Vagina (tissue), 2 donors: ENCODE measurements at regions not wholly inside any gene's neighbourhood (a gene's known extent, or its start where the extent isn't known, plus 50 kb on each side); places are given as distances from the start of the nearest gene placed in this dataset.

Experiments
- POLR2A ChIP-seq, 2 donors: fragments of 450-650 bp; IDR thresholded peaks; one replicate each; pipeline ENCODE4 v1.6.1; 2017; ENCODE audit warnings: antibody characterized with exemption in 2 of 2, mild to moderate bottlenecking in 2 of 2, moderate library complexity in 2 of 2
- TF ChIP-seq, protein P1 (sequence below), 3 experiments: fragments of 450-650 bp in 2 of 3; fragments of 200-600 bp in 1 of 3; sonication (generic) in 1 of 3; IDR thresholded peaks; one replicate each; pipeline ENCODE4 v1.5.1; 2017 to 2019; ENCODE audit warnings: antibody characterized with exemption in 3 of 3, mild to moderate bottlenecking in 2 of 3, moderate library complexity in 2 of 3

DNA sequence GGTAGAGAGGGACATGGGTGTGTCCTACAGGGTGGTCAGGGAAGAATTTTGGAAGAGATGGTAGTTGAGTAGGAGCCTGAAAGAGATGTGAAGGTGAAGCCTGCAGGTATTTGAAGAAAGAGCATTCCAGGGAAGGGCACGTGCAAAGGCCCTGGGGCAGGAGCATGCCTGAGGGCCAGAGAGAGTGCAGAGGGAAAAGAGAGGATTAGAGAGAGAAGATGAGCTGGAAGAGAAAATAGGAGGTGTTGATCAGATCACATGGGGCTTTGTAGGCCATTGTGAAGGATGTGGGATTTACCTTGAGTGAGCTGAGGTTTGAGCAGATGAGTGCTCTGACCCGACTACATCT lies 455.0 kb downstream of the HAPSTR1 start:
- TF ChIP-seq, protein P1, sequence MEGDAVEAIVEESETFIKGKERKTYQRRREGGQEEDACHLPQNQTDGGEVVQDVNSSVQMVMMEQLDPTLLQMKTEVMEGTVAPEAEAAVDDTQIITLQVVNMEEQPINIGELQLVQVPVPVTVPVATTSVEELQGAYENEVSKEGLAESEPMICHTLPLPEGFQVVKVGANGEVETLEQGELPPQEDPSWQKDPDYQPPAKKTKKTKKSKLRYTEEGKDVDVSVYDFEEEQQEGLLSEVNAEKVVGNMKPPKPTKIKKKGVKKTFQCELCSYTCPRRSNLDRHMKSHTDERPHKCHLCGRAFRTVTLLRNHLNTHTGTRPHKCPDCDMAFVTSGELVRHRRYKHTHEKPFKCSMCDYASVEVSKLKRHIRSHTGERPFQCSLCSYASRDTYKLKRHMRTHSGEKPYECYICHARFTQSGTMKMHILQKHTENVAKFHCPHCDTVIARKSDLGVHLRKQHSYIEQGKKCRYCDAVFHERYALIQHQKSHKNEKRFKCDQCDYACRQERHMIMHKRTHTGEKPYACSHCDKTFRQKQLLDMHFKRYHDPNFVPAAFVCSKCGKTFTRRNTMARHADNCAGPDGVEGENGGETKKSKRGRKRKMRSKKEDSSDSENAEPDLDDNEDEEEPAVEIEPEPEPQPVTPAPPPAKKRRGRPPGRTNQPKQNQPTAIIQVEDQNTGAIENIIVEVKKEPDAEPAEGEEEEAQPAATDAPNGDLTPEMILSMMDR (IDR thresholded peaks at IDR 0.05): no peak
- no peak for TF ChIP-seq POLR2A (IDR thresholded peaks at IDR 0.05)
